Astrocyte (in vitro differentiated cells and primary cell): ENCODE measurements at regions not wholly inside any gene's neighbourhood (a gene's known extent, or its start where the extent isn't known, plus 50 kb on each side); places are given as distances from the start of the nearest gene placed in this dataset.
"Not testable (repeated sequence)": the region's sequence is repeated elsewhere in the genome, so short reads cannot be mapped to it uniquely, and the experiment has no call there.

Experiments
- DNase-seq: peaks from one replicate; pipeline ENCODE4 v3.0.0-alpha.2; 2010; ENCODE audit warnings: low read depth
- FAIRE-seq: peaks from 2 replicates; lab custom pipeline; 2011; peaks lifted over from hg19 to GRCh38; lab: Jason Lieb, UNC
- H2AFZ ChIP-seq: 2 replicates; pipeline ENCODE4 v1.6.0; 2012; ENCODE audit warnings: low read depth, low read length, inconsistent platforms
- H3K27ac ChIP-seq: 2 replicates; pipeline ENCODE4 v1.5.1; 2011; ENCODE audit warnings: low read depth, low read length, inconsistent platforms
- H3K27me3 ChIP-seq: 2 replicates; pipeline ENCODE4 v1.6.0; 2011; ENCODE audit warnings: low read length, inconsistent platforms; ENCODE audit not compliant: insufficient read depth
- H3K36me3 ChIP-seq: 2 replicates; pipeline ENCODE4 v1.5.1; 2011; ENCODE audit warnings: low read length, inconsistent platforms; ENCODE audit not compliant: insufficient read depth
- H3K4me1 ChIP-seq: 2 replicates; pipeline ENCODE4 v1.5.1; 2011; ENCODE audit warnings: low read length, inconsistent platforms; ENCODE audit not compliant: insufficient read depth
- H3K4me2 ChIP-seq: 2 replicates; pipeline ENCODE4 v1.6.0; 2012; ENCODE audit warnings: low read length, inconsistent platforms
- H3K4me3 ChIP-seq: 2 replicates; pipeline ENCODE4 v1.5.1; 2011; ENCODE audit warnings: low read depth, mild to moderate bottlenecking, low read length, inconsistent platforms; ENCODE audit not compliant: insufficient read depth
- H3K79me2 ChIP-seq: 2 replicates; pipeline ENCODE4 v1.6.0; 2012; ENCODE audit warnings: mild to moderate bottlenecking, low read length, inconsistent platforms; ENCODE audit not compliant: insufficient read depth
- H3K9ac ChIP-seq: 2 replicates; pipeline ENCODE4 v1.6.0; 2012; ENCODE audit warnings: mild to moderate bottlenecking, low read length, inconsistent platforms
- H3K9me3 ChIP-seq: 2 replicates; pipeline ENCODE4 v1.5.1; 2012; ENCODE audit warnings: low read depth, mild to moderate bottlenecking, low read length, inconsistent platforms; ENCODE audit not compliant: insufficient read depth
- H4K20me1 ChIP-seq: 2 replicates; pipeline ENCODE4 v1.6.0; 2012; ENCODE audit warnings: low read length, inconsistent platforms; ENCODE audit not compliant: insufficient read depth
- H3K27ac Mint-ChIP-seq: one replicate; pipeline ENCODE4 v1.8.0; 2021; ENCODE audit warnings: mild to moderate bottlenecking, mixed read lengths; ENCODE audit not compliant: unreplicated experiment
- H3K27me3 Mint-ChIP-seq: one replicate; pipeline ENCODE4 v1.8.0; 2021; ENCODE audit warnings: low read depth, mixed read lengths; ENCODE audit not compliant: unreplicated experiment
- H3K36me3 Mint-ChIP-seq: one replicate; pipeline ENCODE4 v1.8.0; 2021; ENCODE audit warnings: low read depth, mixed read lengths; ENCODE audit not compliant: unreplicated experiment
- H3K4me1 Mint-ChIP-seq: one replicate; pipeline ENCODE4 v1.8.0; 2021; ENCODE audit warnings: low read depth, mixed read lengths; ENCODE audit not compliant: unreplicated experiment
- H3K4me3 Mint-ChIP-seq: one replicate; pipeline ENCODE4 v1.8.0; 2021; ENCODE audit warnings: mild to moderate bottlenecking, moderate library complexity, mixed read lengths; ENCODE audit not compliant: unreplicated experiment
- H3K9me3 Mint-ChIP-seq: one replicate; pipeline ENCODE4 v1.8.0; 2021; ENCODE audit warnings: mild to moderate bottlenecking, mixed read lengths; ENCODE audit not compliant: unreplicated experiment
- EZH2 ChIP-seq: IDR thresholded peaks from 2 replicates; pipeline ENCODE4 v1.6.1; 2012; ENCODE audit warnings: mild to moderate bottlenecking, low read length, inconsistent platforms; ENCODE audit not compliant: insufficient read depth
- TF ChIP-seq, protein P1 (sequence below): IDR thresholded peaks from 2 replicates; pipeline ENCODE4 v1.5.1; 2011; ENCODE audit warnings: low read depth, mild to moderate bottlenecking, inconsistent platforms, low read length, moderate library complexity; ENCODE audit not compliant: insufficient read depth

GRCh38 chr20:47886454-47887041 lies 101.3 kb upstream of the SULF2 start:
- no peak for TF ChIP-seq EZH2
- TF ChIP-seq, protein P1, sequence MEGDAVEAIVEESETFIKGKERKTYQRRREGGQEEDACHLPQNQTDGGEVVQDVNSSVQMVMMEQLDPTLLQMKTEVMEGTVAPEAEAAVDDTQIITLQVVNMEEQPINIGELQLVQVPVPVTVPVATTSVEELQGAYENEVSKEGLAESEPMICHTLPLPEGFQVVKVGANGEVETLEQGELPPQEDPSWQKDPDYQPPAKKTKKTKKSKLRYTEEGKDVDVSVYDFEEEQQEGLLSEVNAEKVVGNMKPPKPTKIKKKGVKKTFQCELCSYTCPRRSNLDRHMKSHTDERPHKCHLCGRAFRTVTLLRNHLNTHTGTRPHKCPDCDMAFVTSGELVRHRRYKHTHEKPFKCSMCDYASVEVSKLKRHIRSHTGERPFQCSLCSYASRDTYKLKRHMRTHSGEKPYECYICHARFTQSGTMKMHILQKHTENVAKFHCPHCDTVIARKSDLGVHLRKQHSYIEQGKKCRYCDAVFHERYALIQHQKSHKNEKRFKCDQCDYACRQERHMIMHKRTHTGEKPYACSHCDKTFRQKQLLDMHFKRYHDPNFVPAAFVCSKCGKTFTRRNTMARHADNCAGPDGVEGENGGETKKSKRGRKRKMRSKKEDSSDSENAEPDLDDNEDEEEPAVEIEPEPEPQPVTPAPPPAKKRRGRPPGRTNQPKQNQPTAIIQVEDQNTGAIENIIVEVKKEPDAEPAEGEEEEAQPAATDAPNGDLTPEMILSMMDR: no peak
- H3K4me3 Mint-ChIP-seq: no peak overlapping the region
- no peaks in the 10 kb centered on the region for H3K9me3 Mint-ChIP-seq
- Histone ChIP-seq H2AFZ (no peak overlapping the region), H3K4me1 (no peaks in the 10 kb centered on the region), H3K9me3 (no peaks in the 10 kb centered on the region), H3K27ac (no peak overlapping the region), H3K27me3 (peaks cover 7% of the 10 kb centered on the region), H4K20me1 (no peaks in the 10 kb centered on the region), H3K36me3 (no peaks in the 10 kb centered on the region), H3K79me2 (no peaks in the 10 kb centered on the region), H3K9ac (no peak overlapping the region), H3K4me2 (no peak overlapping the region), H3K4me3 (no peak overlapping the region)
- H3K27me3 Mint-ChIP-seq: peaks cover 60% of the 10 kb centered on the region
- no peaks in the 10 kb centered on the region for H3K36me3 Mint-ChIP-seq
- no peaks in the 10 kb centered on the region for H3K4me1 Mint-ChIP-seq
- DNase-seq: no peak
- no peak for FAIRE-seq
- no peak overlapping the region for H3K27ac Mint-ChIP-seq

- no peaks in the 10 kb centered on the region for H3K4me1 Mint-ChIP-seq
- DNase-seq: no peak
- Histone ChIP-seq H3K9me3 (no peaks in the 10 kb centered on the region), H3K27me3 (peaks cover 7% of the 10 kb centered on the region), H3K79me2 (no peaks in the 10 kb centered on the region), H3K4me1 (no peaks in the 10 kb centered on the region), H4K20me1 (no peaks in the 10 kb centered on the region), H3K4me3 (no peak overlapping the region), H2AFZ (no peak overlapping the region), H3K4me2 (no peak overlapping the region), H3K27ac (no peak overlapping the region), H3K9ac (no peak overlapping the region), H3K36me3 (no peaks in the 10 kb centered on the region)
- no peaks in the 10 kb centered on the region for H3K9me3 Mint-ChIP-seq
- peaks cover 60% of the 10 kb centered on the region for H3K27me3 Mint-ChIP-seq
- no peak overlapping the region for H3K4me3 Mint-ChIP-seq
- no peak overlapping the region for H3K27ac Mint-ChIP-seq
- no peaks in the 10 kb centered on the region for H3K36me3 Mint-ChIP-seq
- TF ChIP-seq EZH2: no peak
- TF ChIP-seq, protein P1: no peak
- FAIRE-seq: no peak
Observed at GRCh38 chr20:47885909-47886453, 100.7 kb upstream of the SULF2 start.

GRCh38 chr20:47883940-47884339 lies 98.7 kb upstream of the SULF2 start:
- H2AFZ ChIP-seq, H3K27ac ChIP-seq, H3K4me3 ChIP-seq, H3K36me3 Mint-ChIP-seq, H3K9me3 ChIP-seq, H3K27ac Mint-ChIP-seq, H3K9ac ChIP-seq, FAIRE-seq, H3K4me1 Mint-ChIP-seq, H3K4me3 Mint-ChIP-seq, H3K79me2 ChIP-seq, H4K20me1 ChIP-seq, DNase-seq, H3K36me3 ChIP-seq, H3K27me3 ChIP-seq, H3K4me1 ChIP-seq, H3K4me2 ChIP-seq, H3K9me3 Mint-ChIP-seq: not testable (repeated sequence)
- H3K27me3 Mint-ChIP-seq: peaks cover 55% of the 10 kb centered on the region
